ENCODE measurements at regions not wholly inside any gene's neighbourhood (a gene's known extent, or its start where the extent isn't known, plus 50 kb on each side); places are given as distances from the start of the nearest gene placed in this dataset.

DNA sequence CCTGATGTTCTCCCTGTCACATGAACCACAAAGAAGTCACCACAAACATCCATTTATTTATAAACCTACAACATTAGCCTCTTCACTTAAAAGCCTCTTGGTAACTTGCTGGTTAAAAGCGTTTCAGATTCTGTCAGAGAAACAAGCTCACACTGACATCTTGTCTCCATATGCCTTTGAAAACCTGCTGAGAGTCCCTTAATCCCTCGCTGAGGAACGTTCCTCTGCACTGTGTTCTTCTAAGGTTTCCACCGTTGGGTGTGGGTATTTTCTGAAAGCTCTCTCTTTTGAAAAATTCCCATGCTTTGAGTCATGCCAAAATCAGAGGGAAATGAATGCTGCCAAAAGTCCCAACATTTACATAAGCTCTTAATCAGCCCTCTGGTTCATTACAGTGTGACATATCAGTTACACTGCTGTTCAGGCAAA is 149.8 kb downstream of the CCDC34 start:
- no peak for DNase-seq (ENCODE audit: low spot score)

DNA sequence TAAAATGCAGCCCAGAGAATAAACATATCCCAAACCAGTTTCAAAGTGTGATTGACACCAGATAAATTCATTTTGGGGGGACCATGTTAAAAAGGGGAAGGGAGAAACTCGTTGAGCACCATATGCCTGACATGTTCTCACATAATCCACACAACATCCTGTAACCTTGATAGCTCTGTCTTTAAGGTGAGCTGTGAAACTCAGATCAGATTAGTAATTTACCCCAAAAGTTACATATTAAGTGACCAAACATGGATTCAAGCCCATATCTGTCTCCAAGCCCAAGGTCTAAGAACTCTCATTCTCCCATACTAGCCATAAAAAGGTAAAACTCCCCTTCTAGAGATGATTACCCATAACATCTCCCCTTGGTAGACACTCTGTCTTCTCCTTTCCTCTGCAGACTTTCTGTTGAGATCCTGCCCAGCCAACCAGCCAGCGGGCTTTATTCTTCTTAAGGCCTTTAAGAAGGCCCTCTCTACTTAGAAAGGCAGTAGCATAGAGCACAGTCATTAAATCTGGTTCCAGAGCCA is 150.7 kb downstream of the CCDC34 start:
- no peak for DNase-seq (ENCODE audit: low spot score)

DNA sequence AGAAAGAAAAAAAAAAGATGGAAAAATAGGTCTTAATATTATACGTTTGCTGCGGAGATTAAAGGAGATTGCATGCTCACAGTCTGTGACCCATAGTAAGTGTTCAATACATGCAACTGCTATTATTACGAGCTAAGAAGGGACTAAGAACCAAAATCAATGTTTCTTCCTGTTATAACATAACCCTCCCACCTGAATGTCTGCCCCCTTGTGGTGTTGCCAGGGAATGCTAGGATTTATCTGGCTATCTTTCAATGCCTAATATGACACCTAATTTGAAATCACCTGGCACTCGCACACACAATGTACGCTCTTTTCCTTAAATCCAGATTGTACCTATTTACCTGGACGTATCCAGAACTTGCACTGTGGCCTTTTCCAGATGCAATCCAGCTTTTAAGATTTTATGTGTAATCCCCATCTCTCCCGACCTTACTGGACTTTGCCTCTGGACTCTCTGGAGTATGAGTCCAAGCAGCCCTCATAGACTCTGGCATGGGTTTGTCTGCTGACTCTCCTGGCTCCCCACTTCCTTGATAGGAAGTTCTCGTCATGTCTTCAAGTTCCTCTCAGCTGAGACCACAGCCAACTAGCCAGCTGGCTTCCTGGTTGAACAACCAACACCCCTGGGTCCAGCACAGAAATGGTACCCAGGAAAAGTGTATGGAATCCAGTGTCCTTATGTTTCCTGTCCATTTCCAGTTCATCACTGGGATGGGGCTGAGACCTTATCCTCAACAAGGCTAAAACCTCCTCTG is 151.5 kb downstream of the CCDC34 start:
- no peak for DNase-seq (ENCODE audit: low spot score)

DNA sequence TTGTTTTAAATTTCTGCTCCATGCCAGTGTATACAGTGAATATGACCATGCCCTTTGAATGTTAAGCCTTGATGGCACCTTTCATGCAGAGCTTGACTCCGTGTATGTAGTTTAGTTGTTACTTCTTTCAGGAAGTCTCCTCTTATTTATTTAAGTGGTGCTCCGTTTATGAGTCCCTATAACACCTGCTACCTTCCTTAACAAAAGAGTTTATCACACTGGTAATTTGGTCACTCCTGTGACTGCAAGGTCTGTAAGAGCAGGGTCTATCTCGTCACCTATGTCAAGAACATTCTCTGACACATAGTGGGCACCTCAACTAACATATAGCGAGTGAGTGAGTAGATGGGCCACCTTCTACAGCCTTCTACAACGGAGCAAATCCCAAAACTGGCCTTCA is 152.5 kb downstream of the CCDC34 start:
- no peak for DNase-seq (ENCODE audit: low spot score)

DNA sequence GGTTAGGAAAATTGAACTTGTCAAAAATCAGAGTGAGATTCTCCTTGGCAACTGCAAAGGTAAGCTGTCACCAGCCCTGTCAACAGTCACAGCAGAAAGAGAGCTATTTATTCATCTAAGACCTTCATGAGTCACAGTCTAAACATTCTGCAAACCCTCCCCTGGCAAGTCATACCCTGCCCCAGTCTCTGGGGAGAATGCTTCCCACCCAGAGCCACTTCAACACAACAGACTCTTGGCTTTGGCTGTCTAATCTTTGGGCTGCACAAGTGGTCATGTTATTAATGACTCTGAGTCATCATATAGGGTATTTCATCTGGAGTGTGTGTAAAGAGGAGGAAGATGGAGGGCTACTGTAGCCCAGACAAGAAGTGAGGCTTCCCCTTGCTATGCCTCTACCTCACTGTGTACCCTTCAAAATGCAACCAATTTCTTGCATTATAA is 153.4 kb downstream of the CCDC34 start:
- no peak for DNase-seq (ENCODE audit: low spot score)

DNA sequence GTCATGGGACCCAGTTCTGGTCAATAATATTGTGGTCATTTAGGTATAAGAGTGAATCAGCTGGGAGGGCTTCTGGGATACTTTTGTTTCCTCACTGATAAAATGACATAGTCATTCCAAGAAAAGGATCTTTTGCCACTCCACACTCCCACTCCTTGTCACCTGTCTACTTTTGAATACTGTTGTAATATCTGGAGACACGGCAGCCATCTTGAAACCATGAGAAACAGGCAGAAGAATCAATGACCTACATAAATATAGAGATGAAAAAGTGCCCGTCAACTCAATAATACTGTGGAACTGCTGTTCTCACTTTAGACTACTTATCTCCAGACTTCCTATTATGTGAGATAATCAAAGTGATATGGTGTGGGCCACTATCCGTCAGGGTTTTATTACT is 154.2 kb downstream of the CCDC34 start:
- no peak for DNase-seq (ENCODE audit: low spot score)

DNA sequence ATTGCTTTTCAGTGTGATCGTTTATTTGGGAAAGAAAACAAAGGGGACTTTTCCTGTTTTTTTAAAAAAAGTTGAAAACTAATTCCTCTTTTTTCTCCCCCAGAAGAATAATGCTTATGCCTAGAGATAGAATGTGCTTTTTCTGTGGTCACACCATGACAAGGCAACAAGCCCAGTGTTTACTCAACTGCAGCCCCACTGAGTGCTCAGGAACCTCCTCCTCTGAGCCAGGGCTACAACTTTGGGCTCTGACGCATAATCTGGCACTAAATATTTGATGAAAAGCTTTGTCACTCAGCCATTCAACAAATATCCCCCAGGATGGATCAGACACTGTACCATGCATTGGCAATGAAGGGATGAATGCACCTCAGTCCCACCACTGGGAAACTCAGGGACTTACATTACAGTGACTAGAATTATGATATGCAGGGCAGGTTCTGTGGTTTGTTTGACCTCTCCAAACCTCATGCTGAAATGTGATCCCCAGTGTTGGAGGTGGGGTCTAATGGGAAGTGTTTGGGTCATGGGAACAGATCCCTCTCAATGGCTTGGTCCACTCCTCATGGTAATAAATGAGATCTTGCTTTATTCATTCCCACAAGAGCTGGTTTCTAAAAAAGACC is 155.9 kb downstream of the CCDC34 start:
- DNase-seq (ENCODE audit: low spot score) = no peak

DNA sequence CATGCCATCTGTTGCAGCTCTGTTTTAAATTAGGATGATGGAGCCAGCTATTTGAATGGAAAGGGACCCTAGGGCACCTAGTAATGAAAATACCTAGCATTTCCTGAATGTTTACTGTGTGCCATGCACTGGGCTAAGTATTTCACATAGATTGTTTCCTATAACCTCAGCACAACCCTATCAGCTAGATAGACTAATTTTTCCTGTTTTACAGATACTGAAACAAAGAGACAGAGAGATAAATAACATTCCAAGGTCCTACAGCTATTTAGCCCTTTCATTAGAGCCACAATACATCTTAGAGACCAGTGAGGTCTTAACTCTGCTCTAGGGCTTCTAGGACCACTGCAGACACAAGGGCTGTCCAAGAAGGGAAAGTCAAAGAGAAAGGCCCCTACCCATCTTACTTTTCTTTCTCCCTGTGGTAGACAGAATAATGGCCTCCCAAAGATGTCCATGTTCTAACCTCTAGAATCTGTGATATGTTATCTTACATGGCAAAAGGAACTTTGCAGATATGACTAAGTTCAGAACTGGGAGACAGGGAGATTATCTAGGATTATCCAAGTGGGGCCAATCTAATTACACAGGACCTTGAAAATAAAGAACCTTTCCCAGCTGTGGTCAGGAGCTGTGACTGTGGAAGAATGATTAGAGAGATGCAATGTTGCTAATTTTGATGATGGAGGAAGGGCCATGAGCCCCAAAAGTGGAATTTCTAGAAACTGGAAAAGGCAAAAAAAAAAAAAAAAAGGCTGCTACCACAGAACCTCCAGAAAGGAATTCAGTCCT is 157.0 kb downstream of the CCDC34 start:
- DNase-seq (ENCODE audit: low spot score) = no peak

DNA sequence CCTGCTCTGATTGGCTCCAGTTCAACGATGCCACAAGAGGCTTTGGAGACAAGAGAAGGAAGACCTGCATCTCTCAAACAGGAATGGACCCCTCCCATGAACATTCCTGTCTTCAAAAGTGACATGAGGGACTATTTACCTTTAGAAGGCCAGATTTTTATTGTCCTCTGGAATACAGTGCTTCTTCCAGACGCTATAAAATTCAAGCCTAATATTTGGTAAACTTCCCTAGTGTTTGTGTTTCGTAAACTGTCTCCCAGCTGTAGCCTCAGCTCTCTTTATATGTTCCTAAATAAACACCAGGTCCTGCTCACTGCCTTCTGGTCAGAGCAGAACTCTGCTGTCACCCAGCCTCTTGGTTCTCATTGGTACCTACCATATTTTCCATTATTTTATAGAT is 157.8 kb downstream of the CCDC34 start:
- DNase-seq (ENCODE audit: low spot score) = no peak

DNA sequence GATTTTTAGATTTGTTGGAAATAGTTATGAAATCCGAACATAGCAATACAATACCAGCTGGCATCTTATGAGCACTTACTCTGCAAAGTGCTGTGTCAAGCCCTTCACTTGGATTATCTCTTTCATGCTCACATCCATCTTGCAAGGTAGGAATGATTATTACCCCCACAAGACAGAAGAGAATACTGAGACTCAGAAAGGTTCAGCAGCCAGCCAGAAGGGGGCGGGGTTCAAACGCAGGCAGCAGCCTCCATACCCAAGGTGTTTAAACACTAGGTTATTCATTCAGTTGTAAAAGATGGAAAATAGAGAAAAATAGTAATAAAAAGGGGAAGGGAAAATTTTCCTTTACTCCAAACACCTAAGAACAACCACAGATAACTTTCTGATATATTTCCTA is 158.5 kb downstream of the CCDC34 start:
- no peak for DNase-seq (ENCODE audit: low spot score)

DNA sequence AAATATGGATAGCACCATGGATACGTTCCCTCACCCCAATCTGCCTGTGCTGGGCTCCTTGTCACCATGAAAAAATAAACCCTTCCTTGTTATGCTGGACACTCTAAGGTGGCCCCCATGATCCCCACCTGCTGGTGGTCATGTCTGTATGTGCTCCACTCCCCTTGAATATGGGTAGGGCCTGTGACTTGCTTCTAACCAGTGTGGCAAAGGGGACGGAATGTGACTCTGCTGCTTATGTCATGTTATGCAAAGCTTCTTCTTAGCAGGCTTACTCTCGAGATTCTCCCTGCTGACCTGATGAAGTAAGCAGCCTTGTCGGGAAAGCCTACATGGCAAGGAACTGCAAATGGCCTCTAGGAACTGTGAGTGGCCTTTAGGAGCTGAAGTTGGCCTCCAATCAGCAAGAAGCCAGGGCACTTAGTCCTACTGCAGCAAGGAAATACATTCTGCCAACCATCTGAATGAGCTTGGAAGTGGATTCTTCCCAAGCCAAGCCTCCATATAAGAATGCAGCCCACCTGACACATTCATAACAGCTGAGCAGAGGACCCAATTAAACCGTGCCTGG is 159.9 kb downstream of the CCDC34 start:
- no peak for DNase-seq (ENCODE audit: low spot score)

DNA sequence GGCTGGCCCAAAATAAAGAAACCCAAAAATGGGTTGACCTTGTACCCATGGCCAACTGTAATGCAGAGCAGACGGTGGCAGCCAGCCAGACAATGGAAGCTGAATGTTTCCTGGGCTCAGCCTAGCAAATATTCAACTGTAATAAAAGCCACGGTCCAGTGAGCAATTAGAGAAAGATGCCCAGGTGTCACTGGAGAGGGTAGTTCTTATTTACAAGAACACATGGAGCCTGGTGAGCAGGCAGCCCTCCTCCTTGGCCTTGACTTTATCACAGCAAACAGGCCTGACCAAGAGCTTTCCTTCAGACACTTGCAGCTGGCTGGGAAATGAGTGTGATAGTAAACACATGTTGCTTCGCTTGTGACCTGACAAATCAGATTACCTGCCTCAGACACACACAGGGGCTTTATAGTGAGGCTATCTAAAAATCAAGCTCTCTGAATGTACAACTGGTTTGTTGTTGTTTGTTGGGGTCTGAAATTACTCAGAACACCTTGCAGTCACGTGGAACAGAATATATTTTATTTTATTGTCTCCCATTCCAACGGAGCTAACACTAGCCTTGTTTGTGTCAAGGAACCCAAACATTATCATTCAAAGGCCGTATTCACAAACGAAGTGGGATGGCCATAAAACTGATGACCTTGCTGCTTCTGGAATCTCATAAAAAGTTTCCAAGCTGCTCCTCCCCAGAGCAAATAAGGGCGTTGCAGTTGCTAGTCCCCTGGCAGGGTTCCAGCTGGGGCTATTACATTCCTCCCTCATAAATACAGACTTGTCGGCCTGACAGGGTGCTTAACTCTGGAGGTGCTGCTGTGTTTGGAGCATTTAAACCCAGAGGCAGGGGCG is 161.1 kb downstream of the BBOX1 start:
- DNase-seq (ENCODE audit: low spot score) = peak; percentile 75

DNA sequence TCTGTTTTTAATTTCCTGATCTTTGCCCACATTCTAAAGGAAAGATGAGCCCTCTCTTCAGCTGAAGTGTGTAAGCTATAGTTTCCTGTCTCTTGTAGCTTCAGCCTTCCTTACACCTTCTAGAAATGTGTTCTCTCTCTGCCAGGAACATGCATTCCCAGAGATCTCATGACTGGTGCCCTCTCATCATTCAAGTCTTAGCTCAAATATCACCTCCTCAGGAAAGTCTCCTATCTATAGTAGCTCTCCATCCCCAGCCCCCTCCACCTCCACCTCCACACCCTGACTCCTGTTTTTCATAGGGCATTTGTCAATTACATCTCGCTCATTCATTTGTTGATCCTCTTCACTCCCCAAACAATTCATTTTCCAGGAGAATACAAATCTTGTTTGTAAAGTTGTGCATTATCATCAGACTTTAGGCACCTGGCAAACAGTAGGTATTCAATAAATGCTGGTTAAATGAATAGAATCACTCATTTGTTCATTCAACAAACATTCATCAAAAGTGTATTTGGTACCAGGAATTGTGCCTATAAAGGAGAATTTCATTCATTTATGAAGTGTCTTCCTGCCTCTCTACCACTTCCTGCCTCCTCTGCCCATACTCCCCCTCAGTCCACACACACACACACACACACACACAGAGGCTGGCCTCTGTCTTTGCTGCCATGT is 160.3 kb downstream of the BBOX1 start:
- DNase-seq (ENCODE audit: low spot score) = no peak

DNA sequence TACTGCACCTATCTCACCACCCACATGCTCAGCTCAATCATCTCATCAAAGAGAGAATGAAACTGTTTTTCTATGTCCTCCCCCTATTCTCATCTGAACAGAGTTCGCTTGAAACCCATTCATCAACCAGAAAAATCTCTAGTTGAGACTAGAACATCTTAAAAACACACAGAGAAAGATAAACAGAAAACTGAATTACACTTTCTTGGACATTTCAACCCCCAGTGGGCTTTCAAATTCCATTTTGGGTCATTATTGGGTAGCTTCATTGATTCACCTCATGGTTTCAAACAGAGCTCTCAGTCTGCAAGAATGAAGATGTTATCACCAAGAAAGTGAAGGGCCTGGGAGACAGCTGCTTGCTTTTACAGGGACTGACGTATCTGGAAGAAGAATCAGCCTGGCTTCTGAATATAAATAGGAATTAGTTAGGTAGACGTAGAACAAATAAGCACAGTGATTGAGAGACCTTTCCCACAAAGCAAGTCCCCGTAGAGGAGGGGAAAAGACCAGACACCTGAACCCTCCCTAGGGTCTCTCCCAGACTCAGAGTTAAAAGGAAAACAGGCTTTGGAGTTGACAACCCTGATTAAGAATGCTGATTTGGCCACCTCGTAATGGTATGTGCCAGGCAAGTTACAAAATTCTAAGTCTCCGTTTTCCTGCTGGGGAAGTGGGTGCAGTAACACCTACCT is 155.7 kb downstream of the BBOX1 start:
- no peak for DNase-seq (ENCODE audit: low spot score)

DNA sequence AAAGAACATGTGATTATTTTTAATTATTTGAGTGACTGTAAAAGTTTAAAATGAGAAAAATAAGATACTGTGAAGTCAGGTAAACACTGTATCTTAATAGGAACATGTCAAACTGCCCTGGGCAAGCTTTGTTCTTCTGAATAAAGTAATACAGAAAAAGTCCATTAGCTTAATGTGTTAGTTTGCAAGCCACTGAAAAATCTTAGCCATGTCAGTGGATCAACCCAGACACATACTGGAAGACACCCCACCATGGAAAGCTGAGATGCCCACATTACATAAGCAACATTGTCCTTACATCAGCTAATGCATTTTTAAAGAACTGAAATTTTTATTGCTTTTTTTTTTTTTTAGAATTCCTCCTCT is 155.2 kb downstream of the BBOX1 start:
- no peak for DNase-seq (ENCODE audit: low spot score)

DNA sequence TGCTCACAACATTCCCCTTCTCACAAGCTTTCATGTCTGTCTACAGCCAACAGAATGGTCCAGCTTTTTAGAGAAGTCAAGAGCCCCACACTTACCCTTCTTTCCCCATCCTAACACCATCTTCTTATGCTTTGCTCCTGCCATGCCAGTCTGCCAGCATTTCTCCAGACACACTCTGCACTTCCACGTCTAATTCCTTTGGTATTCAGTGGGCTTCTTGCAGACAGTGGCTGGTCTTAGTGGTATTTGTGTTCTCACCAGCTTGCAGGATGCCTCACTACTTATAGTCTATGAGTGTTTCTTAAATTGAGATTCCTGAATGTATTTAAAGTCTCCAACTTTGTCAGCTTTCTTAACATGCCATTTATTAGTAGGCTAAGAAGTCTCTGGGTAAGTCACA is 154.4 kb downstream of the BBOX1 start:
- no peak for DNase-seq (ENCODE audit: low spot score)

DNA sequence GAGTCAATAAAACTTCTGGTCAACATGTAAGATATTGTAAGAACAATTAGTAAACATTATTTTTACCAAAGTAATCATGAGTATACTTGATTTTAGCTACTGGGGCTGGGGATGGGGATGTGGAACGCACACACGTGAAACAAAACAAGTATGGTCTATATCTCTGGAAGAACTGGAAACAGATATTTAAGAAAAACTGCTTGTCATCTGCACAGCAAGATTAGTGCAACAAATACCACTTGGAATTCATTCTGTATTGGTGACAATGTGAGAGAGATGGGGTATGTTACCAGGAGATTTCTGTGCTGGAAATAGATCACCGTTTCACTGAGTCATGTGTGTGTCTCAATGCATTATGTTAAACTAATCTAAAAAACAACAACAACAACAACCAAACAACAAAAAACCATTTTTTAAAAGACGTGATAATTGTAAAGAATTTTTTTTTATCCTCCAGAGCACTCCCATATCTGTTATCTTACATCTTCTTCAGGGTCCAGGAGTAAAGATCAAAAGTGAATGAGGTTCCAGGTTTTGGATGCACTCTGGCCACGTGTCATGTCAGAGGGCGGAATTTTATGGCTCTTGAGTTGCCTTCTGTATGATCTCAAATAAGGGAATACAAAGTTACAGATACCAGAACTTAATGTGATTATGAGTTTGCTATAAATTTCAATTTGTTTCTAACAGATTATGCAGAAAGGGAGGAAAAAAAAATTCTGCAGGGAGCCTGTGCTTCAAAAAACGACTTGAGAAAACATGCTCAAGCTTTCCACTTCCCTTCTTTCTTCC is 153.0 kb downstream of the BBOX1 start:
- DNase-seq (ENCODE audit: low spot score) = no peak

DNA sequence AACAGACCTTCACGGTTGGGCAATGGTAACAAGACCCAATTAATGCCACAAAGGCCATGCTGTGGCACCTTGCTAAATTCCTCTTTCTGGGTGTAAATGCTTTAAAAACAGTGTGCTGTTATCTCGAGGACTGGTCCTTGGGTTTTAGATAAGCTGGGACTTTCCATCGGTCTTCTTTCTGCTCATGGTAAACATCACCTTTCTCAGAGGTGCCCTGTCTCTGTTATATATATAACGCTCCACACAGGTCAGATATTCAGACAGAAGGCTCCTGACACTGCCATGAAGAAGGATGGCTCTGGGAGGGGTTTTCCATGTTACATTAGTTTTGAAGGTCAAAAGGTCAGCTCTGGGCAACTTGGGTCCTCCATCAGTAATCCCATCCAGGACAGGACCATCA is 151.6 kb downstream of the BBOX1 start:
- no peak for DNase-seq (ENCODE audit: low spot score)

DNA sequence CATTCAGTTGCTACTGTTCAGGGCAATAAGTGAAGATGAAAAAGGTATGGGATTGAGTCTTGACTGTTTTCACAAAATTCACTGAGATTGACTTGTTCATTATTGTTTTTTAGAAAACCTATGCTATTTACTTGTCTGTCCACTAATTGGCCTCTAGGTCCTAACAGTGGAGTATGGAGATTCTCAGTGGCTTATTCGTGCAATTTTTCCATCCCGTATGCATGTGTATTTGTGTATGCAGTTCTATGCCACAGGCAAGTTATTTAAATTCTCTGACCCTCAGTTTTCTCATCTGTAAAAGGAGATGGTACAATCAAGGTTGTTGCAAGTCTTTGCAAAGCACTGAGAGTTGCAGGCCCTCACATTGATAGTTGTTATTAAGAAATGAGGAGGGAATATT is 151.0 kb downstream of the BBOX1 start:
- no peak for DNase-seq (ENCODE audit: low spot score)

DNA sequence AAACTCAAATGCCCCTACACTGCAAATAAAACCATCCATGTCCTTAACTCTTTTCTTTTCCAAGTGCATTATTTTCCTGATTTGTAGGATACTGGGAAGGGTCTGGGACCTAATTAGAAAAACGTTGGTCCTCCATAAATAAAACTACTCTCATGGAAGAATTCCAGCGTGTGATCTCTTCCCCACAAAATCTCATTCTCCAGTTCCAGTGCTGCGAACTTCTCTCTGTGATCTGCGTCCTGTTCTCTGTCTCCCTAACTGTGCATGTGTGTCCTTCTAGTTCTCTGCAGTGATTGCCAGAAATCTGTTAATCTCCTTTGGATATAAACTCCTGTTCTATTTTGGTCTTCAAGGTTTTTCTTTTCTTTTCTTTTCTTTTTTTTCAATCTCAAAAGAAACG is 148.1 kb downstream of the BBOX1 start:
- no peak for DNase-seq (ENCODE audit: low spot score)

Measured in left forelimb (tissue), 1 donor.